Stimulated activated CD8-positive, alpha-beta memory T cell treated with anti-CD3 and anti-CD28 coated beads, Interleukin-7, amount 100 ng/mL, for 24 hours (primary cell): ENCODE measurements at regions not wholly inside any gene's neighbourhood (a gene's known extent, or its start where the extent isn't known, plus 50 kb on each side); places are given as distances from the start of the nearest gene placed in this dataset.

Experiments used
- DNase-seq: peaks from one replicate; pipeline ENCODE4 v3.0.0-alpha.2; 2020; ENCODE audit warnings: low read depth

DNA sequence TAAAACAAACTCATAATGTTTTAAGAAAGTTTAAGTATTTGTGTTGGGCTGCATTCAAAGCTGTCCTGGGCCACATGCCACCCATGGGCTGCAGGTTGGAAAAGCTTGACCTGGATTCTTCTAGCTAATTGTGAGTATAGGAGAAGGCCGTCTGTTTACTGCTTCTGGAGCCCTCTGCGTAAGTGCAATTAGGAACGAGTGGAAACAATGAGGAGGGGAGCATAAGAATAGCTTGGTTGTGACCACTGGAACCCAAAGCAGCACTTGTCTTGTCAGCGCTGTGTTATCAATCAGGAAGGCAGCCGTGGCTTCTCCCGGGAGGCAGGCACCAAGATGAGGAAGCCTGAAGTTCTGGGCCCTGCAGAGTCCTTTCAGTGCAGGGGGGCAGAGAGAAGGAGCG is 110.4 kb upstream of the MBNL2 start:
- DNase-seq = no peak

DNA sequence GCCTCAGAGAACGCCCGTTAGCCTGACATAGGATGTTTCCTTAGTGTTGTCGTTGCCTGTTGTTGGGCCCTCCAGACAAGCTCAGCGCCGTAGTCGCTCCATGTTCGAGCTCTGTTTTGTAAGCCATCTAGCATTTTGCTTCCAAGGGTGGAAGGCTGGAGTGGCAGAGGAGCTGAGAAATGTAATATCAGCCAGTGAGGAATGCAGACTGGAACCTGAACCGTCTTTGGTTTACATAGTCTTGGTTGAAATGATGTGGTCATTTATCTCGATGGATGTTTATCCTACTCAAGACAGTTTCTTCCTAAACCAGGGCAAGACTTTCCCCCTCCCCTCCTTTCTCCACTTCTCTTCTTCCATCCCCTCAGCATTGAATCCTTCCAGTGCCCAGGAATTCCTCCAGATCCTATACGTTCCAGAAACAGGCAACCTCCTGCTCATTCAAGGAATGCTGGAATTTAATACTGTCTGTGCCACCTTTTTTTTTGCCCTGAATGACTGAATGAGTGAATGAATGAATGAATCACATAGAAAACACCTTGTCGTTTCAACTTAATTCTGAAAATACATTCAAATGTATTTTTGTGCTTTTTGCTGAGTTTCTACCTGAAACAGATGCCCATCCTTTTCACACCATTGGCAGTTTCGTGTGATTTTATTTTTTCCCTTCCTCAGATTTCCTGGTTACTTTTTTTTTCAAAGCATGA is 109.5 kb upstream of the MBNL2 start:
- DNase-seq = no peak

DNA sequence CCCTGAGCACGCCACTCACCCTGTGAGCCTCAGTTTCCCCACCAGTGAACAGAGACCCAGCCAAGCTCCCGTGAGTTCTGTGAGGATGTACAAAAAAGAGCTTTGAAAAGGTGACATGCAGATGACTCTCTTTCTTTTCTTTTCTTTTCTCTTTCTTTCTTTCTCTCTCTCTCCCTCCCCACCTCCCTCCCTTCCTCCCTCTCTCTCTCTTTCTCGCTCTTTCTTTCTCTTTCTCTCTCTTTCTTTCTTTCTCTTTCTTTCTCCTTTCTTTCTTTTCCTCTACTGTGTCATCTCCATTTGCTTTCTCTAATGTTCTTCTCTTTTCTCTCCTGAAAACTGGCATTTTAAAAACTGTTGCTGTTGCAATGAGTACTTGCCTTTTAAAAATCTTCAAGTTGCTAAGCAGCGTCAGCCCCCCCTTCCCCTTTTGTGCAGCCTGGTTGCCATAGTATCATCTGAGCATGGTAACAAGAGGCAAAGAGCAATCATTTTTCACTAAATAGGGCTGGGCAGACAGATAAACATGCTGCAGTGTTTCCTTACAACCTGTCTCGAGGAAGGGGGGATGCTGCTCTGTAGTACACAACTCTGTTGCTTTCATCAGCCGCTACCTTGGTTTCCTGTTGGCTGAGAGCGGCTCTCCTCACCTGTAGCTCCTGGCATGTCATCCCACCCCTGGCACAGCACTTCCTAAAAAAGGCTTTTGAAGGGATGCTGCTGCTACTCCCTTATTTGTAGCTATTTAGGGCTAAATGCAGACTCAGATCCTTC is 108.7 kb upstream of the MBNL2 start:
- DNase-seq = no peak

DNA sequence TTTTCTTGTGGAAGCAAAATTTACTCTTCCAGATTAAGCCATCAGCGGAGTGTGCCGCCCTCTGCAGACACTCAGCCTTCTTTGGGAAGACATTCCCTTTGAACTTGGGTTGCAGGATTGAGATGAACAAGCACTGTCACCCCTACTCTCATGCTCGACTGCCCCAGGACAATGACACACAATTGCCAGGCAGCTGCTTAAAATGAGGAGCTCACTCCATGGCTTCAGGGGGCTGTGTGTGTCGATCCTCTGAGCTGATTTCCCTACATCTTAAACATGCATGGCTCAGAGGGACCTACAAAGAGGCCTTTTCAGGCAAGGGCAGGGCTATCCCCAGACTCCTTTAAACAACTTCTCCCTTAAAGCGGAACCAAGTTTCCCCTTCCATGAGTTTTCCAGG is 107.5 kb upstream of the MBNL2 start:
- DNase-seq = no peak

DNA sequence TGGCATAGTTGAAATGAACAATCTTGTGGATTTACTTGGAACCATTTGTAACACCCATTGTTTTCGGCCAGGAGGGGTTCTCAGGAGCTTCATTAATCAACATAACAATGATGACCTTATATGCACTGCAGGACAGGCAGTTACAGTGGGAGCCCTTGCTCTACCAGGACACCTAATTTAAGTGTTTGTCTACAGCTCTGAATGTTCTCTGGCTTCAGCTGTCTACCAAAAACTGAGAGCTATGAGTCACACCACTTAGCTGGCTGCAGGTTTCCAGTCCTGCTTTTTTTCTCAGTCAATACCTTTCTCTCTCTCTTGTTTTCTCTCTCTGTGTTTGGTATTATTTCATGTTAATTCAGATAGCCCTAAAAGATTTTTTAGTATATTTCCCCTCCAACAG is 105.4 kb upstream of the MBNL2 start:
- no peak for DNase-seq

DNA sequence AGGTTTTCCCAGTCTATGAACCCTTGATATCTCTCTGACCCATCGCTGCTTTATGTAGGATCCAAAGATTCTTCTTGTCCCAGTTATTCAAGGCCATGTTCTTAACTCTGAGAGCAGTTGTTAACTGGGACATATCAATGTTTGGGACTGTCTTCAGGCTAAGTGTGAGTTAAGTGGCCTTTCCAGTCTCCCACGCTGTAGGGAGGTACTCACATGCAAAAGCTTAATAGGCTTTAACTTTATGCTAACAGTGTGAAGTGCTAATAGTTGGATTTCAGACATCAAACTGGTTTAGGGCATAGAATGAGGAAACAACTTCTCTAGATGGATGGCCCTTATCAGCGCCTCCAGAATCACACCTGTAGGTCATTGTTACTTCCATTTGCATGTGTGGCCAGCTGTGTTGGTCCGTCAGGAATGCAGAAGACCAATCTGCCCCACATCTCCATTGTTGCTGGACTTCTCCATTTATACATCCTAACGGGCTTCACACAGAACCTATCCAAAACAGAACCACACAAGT is 104.7 kb upstream of the MBNL2 start:
- no peak for DNase-seq

DNA sequence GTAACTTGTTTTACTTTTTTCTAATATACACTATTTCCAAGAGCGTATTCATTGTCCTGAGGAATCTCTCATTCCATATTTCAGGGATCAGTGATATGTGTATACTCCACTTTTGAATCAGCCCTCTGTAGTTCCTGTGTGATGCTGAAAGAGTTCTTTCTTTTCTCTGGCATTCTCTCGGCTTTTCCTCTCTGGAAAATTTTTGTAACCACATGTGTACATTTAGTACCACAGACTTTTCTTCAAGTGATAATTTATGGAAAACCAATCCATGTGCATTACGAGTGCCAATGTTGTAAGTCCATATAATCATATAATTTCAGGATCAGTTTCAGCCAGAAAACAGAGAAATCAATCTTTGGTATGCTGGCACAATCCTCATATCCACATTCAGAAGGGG is 102.2 kb upstream of the MBNL2 start:
- no peak for DNase-seq

DNA sequence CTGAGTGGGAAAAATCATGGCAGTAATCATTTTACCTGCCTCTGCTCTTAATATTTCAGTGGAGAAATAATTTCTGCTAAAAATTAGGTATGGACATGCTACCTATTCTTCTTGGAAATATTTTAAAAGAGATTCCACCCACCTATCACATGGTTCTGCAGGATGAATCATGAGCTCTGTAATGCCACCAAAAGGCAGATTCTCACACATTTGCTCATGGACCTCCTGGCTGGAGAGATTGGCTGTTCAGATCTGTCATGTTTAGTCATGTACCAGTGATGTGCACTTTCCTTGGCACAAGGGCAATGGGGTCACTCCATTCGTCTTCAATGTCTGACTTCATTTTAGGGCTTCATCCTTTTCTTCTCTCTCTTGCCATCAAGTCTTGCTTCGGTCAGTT is 101.8 kb upstream of the MBNL2 start:
- DNase-seq = no peak

DNA sequence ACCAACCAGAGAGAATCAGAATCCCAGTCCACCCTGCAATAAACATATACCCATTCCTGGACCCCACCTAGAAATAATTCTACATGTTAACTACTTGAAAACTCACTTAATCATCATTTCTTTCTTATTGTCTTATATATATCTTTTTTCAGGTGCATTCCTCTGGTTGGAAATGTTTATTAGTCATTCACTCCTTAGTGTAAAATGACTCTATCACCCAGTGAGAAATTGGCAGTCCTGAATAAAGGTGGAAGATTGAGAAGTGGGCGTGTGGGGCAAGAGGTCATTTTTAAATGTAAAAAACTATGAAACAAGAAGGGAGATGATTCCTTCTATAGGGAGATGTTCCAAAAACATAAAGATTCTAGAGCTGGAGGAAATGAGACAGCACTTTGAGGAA is 101.2 kb upstream of the MBNL2 start:
- no peak for DNase-seq

DNA sequence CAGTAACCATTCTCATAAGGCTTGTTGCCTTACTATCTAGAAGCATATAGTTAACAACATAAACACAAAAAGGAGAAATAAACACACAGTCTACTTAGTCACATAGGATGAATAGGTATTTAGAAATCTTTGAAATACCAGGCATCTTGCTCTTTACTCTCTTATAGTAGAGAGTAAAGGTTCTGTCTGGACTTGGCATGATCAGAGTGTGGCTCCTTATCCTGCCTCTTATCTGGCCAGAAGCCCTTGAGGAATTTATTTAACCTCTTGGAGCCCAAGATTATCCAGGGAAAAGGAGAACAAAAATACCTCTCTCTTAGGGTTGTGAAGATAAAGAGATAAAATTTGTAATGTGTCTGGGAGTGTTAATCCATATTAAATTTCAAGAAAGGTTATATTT is 100.2 kb upstream of the MBNL2 start:
- DNase-seq = no peak

DNA sequence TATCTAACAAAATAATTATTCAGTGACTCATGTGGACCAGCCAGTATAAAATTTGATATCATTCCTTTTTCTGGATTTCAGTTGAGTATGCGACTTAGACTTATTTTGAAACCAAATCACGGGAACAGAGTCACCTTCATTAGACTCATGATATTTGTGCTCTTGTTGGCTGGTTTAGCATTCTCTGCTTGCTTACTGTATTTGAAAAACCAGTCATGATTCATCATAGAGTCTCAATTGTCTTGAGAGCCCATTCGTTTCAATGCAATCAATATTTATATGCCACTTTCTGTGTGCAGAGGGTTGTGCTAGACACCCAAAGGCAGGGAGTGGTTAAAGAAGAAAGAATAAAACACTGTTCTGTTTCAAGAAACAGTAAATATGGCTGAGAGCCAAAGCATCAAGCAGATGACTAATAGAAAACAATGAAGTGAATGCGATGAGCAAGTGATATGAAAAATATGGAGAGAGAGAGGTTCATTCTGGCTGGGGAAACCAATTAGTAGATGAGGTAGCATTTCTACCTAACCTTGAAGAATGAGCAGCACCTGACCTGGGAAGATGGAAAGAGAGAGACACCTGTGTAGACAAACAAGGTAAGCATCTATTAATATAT is 99.6 kb upstream of the MBNL2 start:
- DNase-seq = no peak

DNA sequence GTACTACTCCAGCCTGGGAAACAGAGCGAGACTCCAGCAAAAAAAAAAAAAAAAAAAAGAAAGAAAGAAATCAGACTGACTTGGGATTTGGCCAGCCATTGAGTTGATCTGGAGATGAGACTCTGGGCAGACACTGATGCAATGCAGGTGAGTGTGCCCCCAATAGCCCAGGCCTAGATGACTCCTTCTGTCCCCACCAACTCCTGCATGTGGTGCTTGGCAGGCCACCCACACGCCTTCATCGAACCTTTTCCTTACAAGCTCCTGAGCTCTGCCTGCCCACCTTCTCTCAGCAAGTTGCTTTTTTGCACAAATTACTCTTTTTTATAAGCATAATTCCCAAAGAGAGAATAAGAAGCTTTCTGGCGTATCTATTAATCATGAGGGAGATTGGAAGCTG is 97.9 kb upstream of the MBNL2 start:
- DNase-seq = no peak

DNA sequence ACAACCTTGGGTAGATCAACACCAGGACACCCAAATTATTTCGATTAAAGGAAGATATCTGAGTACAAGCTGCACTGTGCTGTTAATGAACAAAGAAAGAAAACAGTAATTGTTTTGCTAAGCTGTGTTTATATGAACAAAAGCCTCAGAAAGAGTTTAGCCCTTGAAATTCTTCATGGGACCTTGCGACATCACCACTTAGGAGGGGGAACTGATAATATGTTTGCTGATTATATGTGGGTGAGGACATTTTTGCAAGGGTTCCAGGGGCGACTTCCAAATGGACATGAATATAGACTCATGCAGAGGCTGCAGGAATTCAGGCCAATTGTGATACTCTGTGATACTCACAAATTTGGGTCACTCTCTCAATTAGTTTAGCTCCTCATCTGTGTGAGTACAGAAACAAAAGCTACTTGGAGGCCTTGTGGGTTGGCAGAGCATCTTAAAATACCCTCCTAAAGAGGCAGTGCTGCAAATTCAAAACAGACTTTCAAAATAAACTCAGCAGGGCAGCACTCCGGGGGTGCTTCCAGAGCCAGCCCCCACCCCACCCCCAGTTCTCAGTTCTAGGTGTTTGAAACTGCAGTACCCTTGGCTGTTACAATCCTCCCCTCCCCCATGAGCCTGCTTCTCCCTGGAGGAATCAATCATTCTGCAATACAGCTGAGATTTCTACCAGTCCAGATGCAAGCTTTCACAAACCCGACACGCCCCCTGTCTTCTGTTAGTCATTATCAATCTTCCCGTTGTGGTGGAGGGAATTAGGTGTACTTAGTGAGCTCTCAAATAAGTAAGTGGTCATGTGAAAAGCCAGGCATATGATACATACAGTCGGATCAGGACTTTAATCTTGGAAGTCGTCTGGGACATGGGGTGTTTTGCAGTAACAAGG is 97.0 kb upstream of the MBNL2 start:
- DNase-seq = no peak

DNA sequence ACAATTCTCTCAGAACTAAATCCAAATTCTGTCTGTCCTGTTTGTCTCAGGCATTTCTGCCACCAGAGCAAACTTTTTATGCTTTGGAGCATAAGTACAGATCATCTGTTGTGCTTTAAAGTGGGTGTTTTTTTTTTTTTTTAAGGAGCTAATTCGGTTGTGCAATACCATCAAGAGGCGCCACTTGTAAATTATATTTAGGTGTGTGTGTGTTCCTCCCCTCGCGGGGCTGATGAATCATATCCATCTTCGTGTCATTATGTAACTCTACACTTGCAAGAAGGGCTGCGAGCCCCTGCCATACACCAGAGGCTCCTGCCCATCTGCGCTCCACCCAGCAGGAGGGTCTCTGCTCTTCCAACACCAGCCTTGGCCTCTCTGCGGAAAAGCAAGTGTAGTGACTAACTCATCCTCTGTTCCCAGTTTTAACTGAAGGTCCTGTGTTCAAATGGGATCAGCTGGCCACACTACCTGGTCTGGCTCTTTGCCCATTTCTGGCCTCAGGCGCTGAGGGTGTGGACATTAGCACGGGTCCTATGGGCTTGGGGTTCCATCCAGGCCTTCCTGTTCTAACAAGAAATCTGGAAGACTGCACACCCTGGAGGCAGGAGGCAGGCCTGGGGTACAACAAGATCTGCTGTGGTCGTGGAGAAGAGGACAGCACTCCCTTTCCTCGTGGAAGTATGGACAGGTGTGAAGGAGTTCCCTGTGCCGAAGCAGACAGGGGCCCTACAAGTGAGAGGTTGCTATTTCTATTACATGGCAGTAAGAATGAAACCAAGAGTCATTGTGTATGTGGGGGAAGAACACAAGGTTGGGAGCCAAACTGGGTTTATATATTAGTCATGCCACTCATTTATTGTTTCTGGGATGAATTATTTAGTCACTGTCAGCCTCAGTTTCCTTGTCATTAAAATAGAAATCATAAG is 96.1 kb upstream of the MBNL2 start:
- DNase-seq = no peak

DNA sequence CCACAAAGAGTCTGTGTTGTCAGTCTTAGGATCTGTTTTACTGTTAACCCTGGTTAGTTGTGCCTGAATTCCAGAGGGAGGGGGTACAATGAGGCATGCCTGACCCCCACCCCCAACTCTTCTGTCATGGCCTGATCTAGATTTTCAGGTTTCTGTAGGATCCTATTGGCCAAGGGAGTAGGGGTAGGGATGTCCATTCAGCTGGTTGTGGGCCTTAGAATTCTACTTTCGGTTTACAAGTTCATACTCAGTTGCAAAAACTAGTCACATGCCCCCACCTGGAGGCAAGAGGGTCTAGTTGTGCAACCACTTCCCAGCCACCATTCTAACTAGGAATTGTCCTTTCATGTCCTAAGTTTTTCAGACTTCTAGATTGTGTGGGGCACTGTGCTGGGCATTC is 94.3 kb upstream of the MBNL2 start:
- no peak for DNase-seq

DNA sequence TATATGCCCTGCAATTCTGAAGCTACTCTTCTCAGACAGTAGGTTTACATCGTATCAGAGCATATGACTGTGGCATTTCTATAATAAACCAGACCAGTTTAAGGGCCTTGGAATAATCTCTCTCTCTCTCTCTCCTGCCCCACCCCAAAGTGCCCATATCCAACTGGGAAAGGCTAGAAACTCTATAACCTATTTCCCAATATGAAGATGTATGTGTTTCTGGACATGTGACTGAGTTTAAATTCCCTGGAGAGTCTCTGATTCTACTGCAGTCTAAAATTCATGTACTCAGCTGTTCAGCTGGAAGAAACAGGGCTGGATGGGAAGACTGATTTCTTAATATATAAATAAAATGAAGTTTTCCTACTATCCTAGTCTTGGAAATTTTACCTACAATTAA is 91.9 kb upstream of the MBNL2 start:
- DNase-seq = no peak

DNA sequence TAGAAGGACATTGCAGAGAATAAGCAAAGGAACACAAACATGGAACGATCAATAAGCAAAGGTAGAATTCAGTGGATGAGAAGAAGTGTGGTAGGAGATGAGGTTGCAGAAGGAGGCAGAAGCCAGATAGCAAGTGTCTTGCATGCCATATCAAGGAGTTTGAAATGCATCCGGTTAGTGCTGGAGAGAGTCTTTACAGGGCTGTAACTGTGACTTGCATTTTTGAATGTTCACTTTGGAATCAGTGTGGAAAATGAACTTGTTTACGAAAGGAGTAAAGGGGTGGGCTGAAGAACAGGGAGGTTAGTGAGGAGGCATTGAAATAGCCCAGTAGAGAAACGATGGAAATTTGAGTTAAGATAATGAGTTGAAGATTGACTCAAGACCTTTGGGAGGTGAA is 90.7 kb upstream of the MBNL2 start:
- DNase-seq = no peak

DNA sequence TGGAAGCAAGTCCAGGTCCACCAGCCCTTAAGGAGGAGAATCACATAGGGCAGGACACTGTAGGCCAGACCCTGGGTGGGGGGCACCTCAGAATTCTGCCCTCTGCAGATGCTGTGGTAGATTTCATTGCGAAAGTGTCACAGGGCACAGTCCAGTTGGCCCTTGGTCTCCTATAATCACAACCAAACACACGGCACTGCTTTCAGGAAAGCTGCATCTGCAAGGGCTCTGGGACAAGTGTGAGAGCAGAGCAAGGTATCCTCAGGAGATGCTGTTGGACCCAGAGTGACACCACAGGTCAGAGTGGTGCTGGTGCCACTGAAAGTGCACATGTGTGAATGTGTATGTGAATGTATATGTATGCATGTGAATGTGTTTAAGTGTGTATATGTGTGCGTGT is 88.6 kb upstream of the MBNL2 start:
- no peak for DNase-seq

DNA sequence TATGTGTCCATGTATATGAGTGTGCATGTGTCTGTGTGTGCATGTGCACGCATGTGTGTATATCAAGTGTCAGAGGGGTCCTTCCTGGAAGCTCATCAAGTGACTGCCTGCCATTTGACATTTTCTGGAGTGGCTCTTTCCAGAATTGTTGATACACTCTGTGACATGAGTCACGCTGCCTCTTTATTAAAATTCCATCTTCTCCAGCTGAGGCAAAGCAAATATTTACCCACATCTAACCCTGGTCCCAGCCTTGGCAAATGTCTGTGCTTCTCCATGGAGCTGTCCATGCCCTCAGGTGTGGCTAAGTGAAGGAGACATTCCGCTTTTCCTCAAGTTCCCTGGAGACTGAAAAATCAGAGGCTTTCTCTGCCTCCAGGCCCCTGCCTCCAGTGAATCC is 88.2 kb upstream of the MBNL2 start:
- DNase-seq = no peak

DNA sequence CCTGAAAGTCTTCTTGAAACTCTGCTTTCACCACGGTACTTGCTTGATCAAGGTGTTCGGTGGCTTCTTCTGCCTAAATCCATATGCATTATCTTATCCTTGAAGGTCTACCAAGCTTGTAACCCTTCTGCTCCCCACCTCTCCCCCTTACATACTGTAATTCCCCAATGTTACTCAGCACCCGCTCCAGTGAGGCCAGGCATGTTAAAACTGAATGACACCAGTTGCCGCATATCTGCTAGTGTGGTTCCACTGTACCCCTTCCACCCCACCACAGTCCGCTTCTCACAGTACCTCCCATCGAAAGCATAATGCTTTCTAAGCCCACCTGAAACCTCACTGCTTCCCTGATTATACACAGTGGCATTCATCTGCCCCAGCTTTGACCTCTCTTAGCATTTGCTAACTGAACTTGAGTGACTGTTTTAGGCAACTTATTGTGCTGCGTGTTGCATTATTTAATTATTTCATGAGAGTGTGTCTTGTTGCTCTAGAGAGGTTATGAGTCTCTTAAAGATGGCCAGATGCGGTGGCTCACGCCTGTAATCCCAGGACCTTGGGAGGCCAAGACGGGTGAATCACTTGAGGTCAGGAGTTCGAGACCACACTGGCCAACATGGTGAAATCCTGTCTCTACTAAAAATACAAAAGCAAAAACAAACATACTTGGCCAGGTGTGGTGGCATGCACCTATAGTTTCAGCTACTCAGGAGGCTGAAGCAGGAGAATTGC is 87.6 kb upstream of the MBNL2 start:
- no peak for DNase-seq
